Fibroblast of lung (primary cell): ENCODE measurements at regions not wholly inside any gene's neighbourhood (a gene's known extent, or its start where the extent isn't known, plus 50 kb on each side); places are given as distances from the start of the nearest gene placed in this dataset.

Source experiments
- CTCF ChIP-seq, 2 donors: IDR thresholded peaks in 1 of 2; conservative IDR thresholded peaks in 1 of 2; 1 replicate in 1 of 2; 2 replicates in 1 of 2; pipeline ENCODE4 v1.5.1; 2011 to 2012; ENCODE audit warnings: low read length in 2 of 2, control low read depth in 1 of 2, inconsistent platforms in 1 of 2, low read depth in 1 of 2, mild to moderate bottlenecking in 1 of 2
- EZH2 ChIP-seq: IDR thresholded peaks from 2 replicates; pipeline ENCODE4 v1.5.1; 2012; ENCODE audit warnings: low read length, control low read depth, mild to moderate bottlenecking; ENCODE audit errors: missing control alignments

- TF ChIP-seq EZH2 (no peak), CTCF (conservative IDR thresholded peaks at IDR 0.05 in 1 of 2, IDR thresholded peaks at IDR 0.05 in 1 of 2; ENCODE audit: low read depth in 1 of 2, low read length in 2 of 2) (no peak)
These were observed 351.4 kb downstream of the ZNF326 start for GRCh38 chr1:90346349-90346748.
